ENCODE measurements at regions not wholly inside any gene's neighbourhood (a gene's known extent, or its start where the extent isn't known, plus 50 kb on each side); places are given as distances from the start of the nearest gene placed in this dataset.

GRCh38 chr6:76262240-76262639 is 189.8 kb upstream of the IMPG1 start:
- TF ChIP-seq POLR2AphosphoS5 (IDR thresholded peaks at IDR 0.05) = no peak
- TF ChIP-seq EP300 (conservative IDR thresholded peaks at IDR 0.05; ENCODE audit: poor library complexity, severe bottlenecking) = no peak
- TF ChIP-seq EZH2 (IDR thresholded peaks at IDR 0.05; ENCODE audit: borderline replicate concordance, insufficient read depth, low read length, poor library complexity, severe bottlenecking) = no peak
- H3K9me2 ChIP-seq (ENCODE audit: insufficient read depth, low read length) = no peaks in the 10 kb centered on the region
- H3K9me3 ChIP-seq (ENCODE audit: low read length) = peaks cover 9% of the 10 kb centered on the region
- H3K4me3 ChIP-seq (ENCODE audit: low read length) = no peak overlapping the region
- H2AFZ ChIP-seq (ENCODE audit: low read depth, low read length) = no peak overlapping the region
- no peaks in the 10 kb centered on the region for H3K36me3 ChIP-seq (ENCODE audit: insufficient read depth, low read length)
- no peak overlapping the region for H3K27ac ChIP-seq (ENCODE audit: low read length)
- no peaks in the 10 kb centered on the region for H3F3A ChIP-seq (ENCODE audit: insufficient read depth, low read length, poor library complexity, severe bottlenecking)
- no peak overlapping the region for H3K9ac ChIP-seq (ENCODE audit: low read length)
- H4K20me1 ChIP-seq (ENCODE audit: insufficient read depth) = no peaks in the 10 kb centered on the region
- no peak overlapping the region for H3K4me2 ChIP-seq (ENCODE audit: low read length)
- H3K79me2 ChIP-seq (replicated peaks; ENCODE audit: insufficient read depth, low read length) = no peaks in the 10 kb centered on the region
- H3K27me3 ChIP-seq (ENCODE audit: insufficient read depth, low read depth, low read length) = no peaks in the 10 kb centered on the region

DNA sequence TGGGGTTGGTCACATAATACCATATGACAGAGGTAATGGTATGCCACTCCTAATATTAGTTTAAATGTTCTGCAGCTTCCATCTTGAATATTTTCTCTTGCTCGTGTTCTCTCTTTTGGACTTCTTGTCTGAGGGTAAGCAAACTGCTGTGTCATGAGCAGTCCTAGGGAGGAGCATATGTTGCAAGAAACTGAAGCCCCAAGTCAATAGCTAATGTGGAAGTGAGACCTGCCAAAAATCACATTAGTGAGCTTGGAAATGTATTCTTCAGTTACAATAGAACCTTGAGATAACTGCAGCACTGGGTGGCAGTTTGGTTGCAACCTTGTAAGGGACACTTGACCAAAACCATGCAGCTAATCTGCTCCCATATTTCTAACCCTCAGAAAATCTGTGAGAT is 178.2 kb upstream of the IMPG1 start:
- no peaks in the 10 kb centered on the region for H3K9me2 ChIP-seq (ENCODE audit: insufficient read depth, low read length)
- H3K36me3 ChIP-seq (ENCODE audit: insufficient read depth, low read length) = no peaks in the 10 kb centered on the region
- no peaks in the 10 kb centered on the region for H3F3A ChIP-seq (ENCODE audit: insufficient read depth, low read length, poor library complexity, severe bottlenecking)
- no peak overlapping the region for H3K4me2 ChIP-seq (ENCODE audit: low read length)
- H3K4me3 ChIP-seq (ENCODE audit: low read length) = no peak overlapping the region
- H2AFZ ChIP-seq (ENCODE audit: low read depth, low read length) = no peak overlapping the region
- no peak for TF ChIP-seq SMC3 (conservative IDR thresholded peaks at IDR 0.05; ENCODE audit: poor library complexity)
- TF ChIP-seq RAD21 (conservative IDR thresholded peaks at IDR 0.05) = no peak
- no peak for TF ChIP-seq CTCF (IDR thresholded peaks at IDR 0.05; ENCODE audit: poor library complexity, severe bottlenecking)
- no peak for TF ChIP-seq TAF1 (IDR thresholded peaks at IDR 0.05; ENCODE audit: low read depth)
- TF ChIP-seq POLR2AphosphoS5 (IDR thresholded peaks at IDR 0.05) = no peak
- no peak for TF ChIP-seq EP300 (conservative IDR thresholded peaks at IDR 0.05; ENCODE audit: poor library complexity, severe bottlenecking)
- TF ChIP-seq EZH2 (IDR thresholded peaks at IDR 0.05; ENCODE audit: borderline replicate concordance, insufficient read depth, low read length, poor library complexity, severe bottlenecking) = no peak
- TF ChIP-seq MXI1 (conservative IDR thresholded peaks at IDR 0.05; ENCODE audit: poor library complexity, severe bottlenecking) = no peak
- TF ChIP-seq REST (IDR thresholded peaks at IDR 0.05; ENCODE audit: borderline replicate concordance) = no peak
- H3K79me2 ChIP-seq (replicated peaks; ENCODE audit: insufficient read depth, low read length) = no peaks in the 10 kb centered on the region
- H3K9me3 ChIP-seq (ENCODE audit: low read length) = no peaks in the 10 kb centered on the region
- H3K27ac ChIP-seq (ENCODE audit: low read length) = no peak overlapping the region
- H4K20me1 ChIP-seq (ENCODE audit: insufficient read depth) = no peaks in the 10 kb centered on the region
- no peak overlapping the region for H3K9ac ChIP-seq (ENCODE audit: low read length)
- H3K27me3 ChIP-seq (ENCODE audit: insufficient read depth, low read depth, low read length) = no peaks in the 10 kb centered on the region

- no peaks in the 10 kb centered on the region for H3K9me2 ChIP-seq (ENCODE audit: insufficient read depth, low read length)
- no peaks in the 10 kb centered on the region for H3K27me3 ChIP-seq (ENCODE audit: insufficient read depth, low read depth, low read length)
- no peaks in the 10 kb centered on the region for H4K20me1 ChIP-seq (ENCODE audit: insufficient read depth)
- no peak overlapping the region for H3K27ac ChIP-seq (ENCODE audit: low read length)
- H3F3A ChIP-seq (ENCODE audit: insufficient read depth, low read length, poor library complexity, severe bottlenecking) = no peaks in the 10 kb centered on the region
- H3K4me2 ChIP-seq (ENCODE audit: low read length) = no peak overlapping the region
- H2AFZ ChIP-seq (ENCODE audit: low read depth, low read length) = no peak overlapping the region
- no peak overlapping the region for H3K4me3 ChIP-seq (ENCODE audit: low read length)
- no peak for TF ChIP-seq SMC3 (conservative IDR thresholded peaks at IDR 0.05; ENCODE audit: poor library complexity)
- TF ChIP-seq REST (IDR thresholded peaks at IDR 0.05; ENCODE audit: borderline replicate concordance) = no peak
- no peak for TF ChIP-seq RAD21 (conservative IDR thresholded peaks at IDR 0.05)
- TF ChIP-seq MXI1 (conservative IDR thresholded peaks at IDR 0.05; ENCODE audit: poor library complexity, severe bottlenecking) = no peak
- no peak for TF ChIP-seq TAF1 (IDR thresholded peaks at IDR 0.05; ENCODE audit: low read depth)
- no peak overlapping the region for H3K9ac ChIP-seq (ENCODE audit: low read length)
- no peaks in the 10 kb centered on the region for H3K36me3 ChIP-seq (ENCODE audit: insufficient read depth, low read length)
- no peaks in the 10 kb centered on the region for H3K79me2 ChIP-seq (replicated peaks; ENCODE audit: insufficient read depth, low read length)
- H3K9me3 ChIP-seq (ENCODE audit: low read length) = no peaks in the 10 kb centered on the region
These were observed 175.1 kb upstream of the IMPG1 start for GRCh38 chr6:76247527-76247926.
